HCT116 (cell line): ENCODE measurements at regions not wholly inside any gene's neighbourhood (a gene's known extent, or its start where the extent isn't known, plus 50 kb on each side); places are given as distances from the start of the nearest gene placed in this dataset.

Experiments
- ATAC-seq: fragments of 200-7000 bp; cut with Tn5 transposase; 2 replicates; pipeline ENCODE4 v1.9.1; 2020; ENCODE audit warnings: mild to moderate bottlenecking, moderate library complexity
- BruUV-seq: library from RNA; stranded (reverse); fragments of 400-500 nt; replicated peaks from 2 replicates; lab custom pipeline; 2021; lab: Mats Ljungman, UMichigan
- CTCF ChIA-PET: fragments of 300-600 bp; sonication (Branson Sonifier 250); formaldehyde crosslinking; loops from one replicate; lab custom pipeline; 2021; ENCODE audit warnings: antibody characterized with exemption; lab: Charles Lee
- POLR2A ChIA-PET: fragments of 300-600, 350-600 bp; sonication (Branson Sonifier 250); formaldehyde crosslinking; loops from one replicate; lab custom pipeline; 2021; ENCODE audit warnings: antibody characterized with exemption; lab: Charles Lee
- RAD21 ChIA-PET, 2 experiments: fragments of 300-600 bp; sonication (Branson Sonifier 250); formaldehyde crosslinking; loops; one replicate each; lab custom pipeline; 2023; ENCODE audit warnings: low total read pairs in 2 of 2; ENCODE audit not compliant: uncharacterized antibody in 2 of 2, unreplicated experiment in 2 of 2, low non-redundant PET in 1 of 2; lab: Charles Lee
- DNase-seq: peaks from one replicate; pipeline ENCODE4 v3.0.0-alpha.2; 2010; ENCODE audit warnings: low read depth, low spot score
- H2AFZ ChIP-seq: fragments of 200-600 bp; shearing (Covaris generic), sonication (generic); 2 replicates; pipeline ENCODE4 v1.6.1; 2017; ENCODE audit warnings: low read depth, mixed run types, mixed read lengths, antibody characterized with exemption, low read length; ENCODE audit not compliant: poor library complexity, severe bottlenecking
- H3K27ac ChIP-seq: 2 replicates; pipeline ENCODE4 v1.5.1; 2012; ENCODE audit warnings: low read depth, low read length
- H3K27me3 ChIP-seq: fragments of 200-600 bp; sonication (generic); 2 replicates; pipeline ENCODE4 v1.6.1; 2016; ENCODE audit warnings: mixed run types, low read length, mixed read lengths; ENCODE audit not compliant: insufficient read depth
- H3K36me3 ChIP-seq, 2 experiments: fragments of 200-500 bp in 1 of 2; fragments of 200-600 bp in 1 of 2; sonication (Bioruptor generic) in 1 of 2; sonication (generic) in 1 of 2; 2 replicates each; pipeline versions ENCODE4 v1.5.1 to v1.6.1; 2014 to 2016; ENCODE audit warnings: low read length in 2 of 2, inconsistent platforms in 1 of 2, mixed read lengths in 1 of 2, mixed run types in 1 of 2; ENCODE audit not compliant: insufficient read depth in 2 of 2, control insufficient read depth in 1 of 2
- H3K4me1 ChIP-seq, 2 experiments: fragments of 200-600 bp in 1 of 2; sonication (generic) in 1 of 2; 2 replicates each; pipeline versions ENCODE4 v1.5.1 to v1.6.1; 2012 to 2017; ENCODE audit warnings: low read length in 2 of 2, inconsistent platforms in 1 of 2, mild to moderate bottlenecking in 1 of 2, mixed read lengths in 1 of 2, mixed run types in 1 of 2, moderate library complexity in 1 of 2; ENCODE audit not compliant: insufficient read depth in 2 of 2, control insufficient read depth in 1 of 2
- H3K4me2 ChIP-seq: fragments of 200-600 bp; sonication (generic); 2 replicates; pipeline ENCODE4 v1.6.1; 2017; ENCODE audit warnings: mixed run types, low read length, mixed read lengths
- H3K4me3 ChIP-seq, 2 experiments: fragments of 200-600 bp in 1 of 2; sonication (generic) in 1 of 2; replicated peaks in 1 of 2; 2 replicates each; pipeline ENCODE4 v1.5.1; 2011 to 2016; ENCODE audit warnings: low read length in 2 of 2, control low read depth in 1 of 2, low read depth in 1 of 2, mild to moderate bottlenecking in 1 of 2, mixed read lengths in 1 of 2, mixed run types in 1 of 2
- H3K79me2 ChIP-seq: fragments of 200-600 bp; sonication (generic); 2 replicates; pipeline ENCODE4 v1.6.1; 2017; ENCODE audit warnings: mild to moderate bottlenecking, mixed run types, low read length, moderate library complexity, mixed read lengths; ENCODE audit not compliant: insufficient read depth
- H3K9ac ChIP-seq: fragments of 200-600 bp; sonication (generic); 2 replicates; pipeline ENCODE4 v1.6.1; 2016; ENCODE audit warnings: low read length, mixed read lengths
- H3K9me2 ChIP-seq: fragments of 200-600 bp; sonication (generic), shearing (Covaris generic); 2 replicates; pipeline ENCODE4 v1.6.1; 2017; ENCODE audit warnings: mixed run types, mild to moderate bottlenecking, moderate library complexity; ENCODE audit not compliant: insufficient read depth
- H3K9me3 ChIP-seq, 2 experiments: fragments of 200-500 bp in 1 of 2; fragments of 200-600 bp in 1 of 2; sonication (Bioruptor generic) in 1 of 2; sonication (generic) in 1 of 2; 2 replicates each; pipeline ENCODE4 v1.6.1; 2014 to 2017; ENCODE audit warnings: low read length in 2 of 2, mixed read lengths in 2 of 2, inconsistent platforms in 1 of 2, low read depth in 1 of 2, mild to moderate bottlenecking in 1 of 2, mixed run types in 1 of 2, moderate library complexity in 1 of 2; ENCODE audit not compliant: control insufficient read depth in 1 of 2, insufficient read depth in 1 of 2
- H4K20me1 ChIP-seq: fragments of 200-600 bp; sonication (generic), shearing (Covaris generic); 2 replicates; pipeline ENCODE4 v1.6.1; 2017; ENCODE audit warnings: mixed run types, mild to moderate bottlenecking, moderate library complexity; ENCODE audit not compliant: insufficient read depth
- CTCF ChIP-seq, 3 experiments: fragments of 200-600 bp in 1 of 3; sonication (generic) in 1 of 3; IDR thresholded peaks in 2 of 3; conservative IDR thresholded peaks in 1 of 3; 2 replicates each; pipeline ENCODE4 v1.5.1; 2012 to 2017; ENCODE audit warnings: low read depth in 2 of 3, low read length in 2 of 3, antibody characterized with exemption in 1 of 3, borderline replicate concordance in 1 of 3, control low read depth in 1 of 3, mild to moderate bottlenecking in 1 of 3, mixed read lengths in 1 of 3, mixed run types in 1 of 3, moderate library complexity in 1 of 3; ENCODE audit not compliant: insufficient read depth in 1 of 3
- EZH2 ChIP-seq: fragments of 200-600 bp; sonication (generic); IDR thresholded peaks from 2 replicates; pipeline ENCODE4 v1.6.1; 2017; ENCODE audit warnings: antibody characterized with exemption, mixed run types
- POLR2AphosphoS5 ChIP-seq: IDR thresholded peaks from 2 replicates; pipeline ENCODE4 v1.6.1; 2011; ENCODE audit warnings: mild to moderate bottlenecking, low read depth, low read length, moderate library complexity
- RAD21 ChIP-seq: IDR thresholded peaks from 2 replicates; pipeline ENCODE4 v1.6.1; 2012; ENCODE audit warnings: low read depth, mild to moderate bottlenecking
- SRF ChIP-seq: IDR thresholded peaks from 2 replicates; pipeline ENCODE4 v1.6.1; 2012; ENCODE audit warnings: low read depth
- YY1 ChIP-seq: IDR thresholded peaks from 2 replicates; pipeline ENCODE4 v1.6.1; 2011; ENCODE audit warnings: low read length, low read depth, moderate library complexity, mild to moderate bottlenecking; ENCODE audit not compliant: insufficient replicate concordance; ENCODE audit errors: extremely low read depth
- intact Hi-C: fragments of 100-400 bp; cut with micrococcal nuclease; formaldehyde crosslinking; loops from 2 replicates; pipeline ENCODE4 v1.10.0; 2022
- TF ChIP-seq, protein P1 (sequence below): IDR thresholded peaks from 2 replicates; pipeline ENCODE4 v1.6.1; 2012

- no peaks in the 10 kb centered on the region for H3K79me2 ChIP-seq
- RAD21 ChIA-PET: no interaction called here
- POLR2A ChIA-PET: no interaction called here
- DNase-seq (no peak), ATAC-seq (peak; percentile 64)
- H2AFZ ChIP-seq: no peak overlapping the region
- H3K27me3 ChIP-seq: peaks cover 7% of the 10 kb centered on the region
- no TSS peak for BruUV-seq
- H3K4me3 ChIP-seq: no peak overlapping the region
- no peaks in the 10 kb centered on the region for H3K36me3 ChIP-seq
- no peak overlapping the region for H3K4me2 ChIP-seq
- H4K20me1 ChIP-seq: no peaks in the 10 kb centered on the region
- H3K9me2 ChIP-seq: no peaks in the 10 kb centered on the region
- TF ChIP-seq RAD21: peak; percentile 41; the same call in 1 of the 2 replicates
- TF ChIP-seq CTCF (IDR thresholded peaks at IDR 0.05 in 2 of 3, conservative IDR thresholded peaks at IDR 0.05 in 1 of 3; ENCODE audit: borderline replicate concordance in 1 of 3, insufficient read depth in 1 of 3, low read depth in 2 of 3, low read length in 2 of 3): peak; percentile 14 to 32 (median 28); a peak in 2 of 6 replicates
- TF ChIP-seq YY1: no peak
- TF ChIP-seq, all 23 proteins: peak for 2
- CTCF ChIA-PET: no interaction called here
- no peak overlapping the region for H3K9ac ChIP-seq
- H3K9me3 ChIP-seq: no peaks in the 10 kb centered on the region
- no peak overlapping the region for H3K27ac ChIP-seq
- intact Hi-C loops: no loop called here
- H3K4me1 ChIP-seq: no peaks in the 10 kb centered on the region
These were observed 154.0 kb downstream of the OLFM1 start for GRCh38 chr9:135241381-135242048.

GRCh38 chr9:135242049-135242396 is 154.6 kb downstream of the OLFM1 start:
- Histone ChIP-seq H3K9me3 (no peaks in the 10 kb centered on the region), H2AFZ (no peak overlapping the region), H3K9me2 (no peaks in the 10 kb centered on the region), H3K27me3 (peaks cover 2% of the 10 kb centered on the region; the same call in 1 of the 2 replicates), H3K79me2 (no peaks in the 10 kb centered on the region), H3K36me3 (no peaks in the 10 kb centered on the region), H3K4me1 (no peaks in the 10 kb centered on the region), H3K27ac (no peak overlapping the region), H4K20me1 (no peaks in the 10 kb centered on the region), H3K4me3 (no peak overlapping the region), H3K9ac (no peak overlapping the region), H3K4me2 (no peak overlapping the region)
- ATAC-seq (no peak), DNase-seq (no peak)
- TF ChIP-seq EZH2 (no peak), SRF (no peak), POLR2AphosphoS5 (no peak)
- TF ChIP-seq, protein P1, sequence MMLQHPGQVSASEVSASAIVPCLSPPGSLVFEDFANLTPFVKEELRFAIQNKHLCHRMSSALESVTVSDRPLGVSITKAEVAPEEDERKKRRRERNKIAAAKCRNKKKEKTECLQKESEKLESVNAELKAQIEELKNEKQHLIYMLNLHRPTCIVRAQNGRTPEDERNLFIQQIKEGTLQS: no peak
- ChIA-PET POLR2A (no interaction called here), RAD21 (no interaction called here), CTCF (no interaction called here)
- intact Hi-C loops: no loop called here
- BruUV-seq: no TSS peak
